ENCODE measurements at regions not wholly inside any gene's neighbourhood (a gene's known extent, or its start where the extent isn't known, plus 50 kb on each side); places are given as distances from the start of the nearest gene placed in this dataset.

DNA sequence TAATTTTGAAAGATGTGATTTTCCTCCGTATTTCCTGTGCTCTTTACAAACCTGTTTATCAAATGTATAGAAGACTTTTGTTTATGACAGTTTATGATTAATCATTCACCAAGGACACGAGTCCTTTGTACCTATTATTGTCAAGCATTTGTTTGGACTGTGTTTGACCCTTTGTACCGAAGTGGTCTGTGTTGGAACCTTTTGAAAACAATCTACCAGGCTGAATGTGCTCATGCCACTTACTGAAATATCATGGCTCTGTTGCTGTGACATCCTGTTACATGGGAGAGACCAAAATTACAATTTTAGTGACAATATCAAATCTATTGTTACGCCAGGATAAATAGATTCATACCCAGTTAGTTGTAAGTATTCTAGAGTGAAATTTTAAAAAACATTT is 193.6 kb downstream of the IRS2 start:
- no peaks in the 10 kb centered on the region for H3K4me1 ChIP-seq (ENCODE audit: insufficient read depth, low read length)
- H3K4ac ChIP-seq (ENCODE audit: low read depth, low read length) = no peak overlapping the region
- H4K8ac ChIP-seq (replicated peaks; ENCODE audit: insufficient read length, low read depth, low read length) = no peak overlapping the region
- no peak overlapping the region for H2AFZ ChIP-seq (ENCODE audit: low read length)
- TF ChIP-seq, protein P1, sequence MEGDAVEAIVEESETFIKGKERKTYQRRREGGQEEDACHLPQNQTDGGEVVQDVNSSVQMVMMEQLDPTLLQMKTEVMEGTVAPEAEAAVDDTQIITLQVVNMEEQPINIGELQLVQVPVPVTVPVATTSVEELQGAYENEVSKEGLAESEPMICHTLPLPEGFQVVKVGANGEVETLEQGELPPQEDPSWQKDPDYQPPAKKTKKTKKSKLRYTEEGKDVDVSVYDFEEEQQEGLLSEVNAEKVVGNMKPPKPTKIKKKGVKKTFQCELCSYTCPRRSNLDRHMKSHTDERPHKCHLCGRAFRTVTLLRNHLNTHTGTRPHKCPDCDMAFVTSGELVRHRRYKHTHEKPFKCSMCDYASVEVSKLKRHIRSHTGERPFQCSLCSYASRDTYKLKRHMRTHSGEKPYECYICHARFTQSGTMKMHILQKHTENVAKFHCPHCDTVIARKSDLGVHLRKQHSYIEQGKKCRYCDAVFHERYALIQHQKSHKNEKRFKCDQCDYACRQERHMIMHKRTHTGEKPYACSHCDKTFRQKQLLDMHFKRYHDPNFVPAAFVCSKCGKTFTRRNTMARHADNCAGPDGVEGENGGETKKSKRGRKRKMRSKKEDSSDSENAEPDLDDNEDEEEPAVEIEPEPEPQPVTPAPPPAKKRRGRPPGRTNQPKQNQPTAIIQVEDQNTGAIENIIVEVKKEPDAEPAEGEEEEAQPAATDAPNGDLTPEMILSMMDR (conservative IDR thresholded peaks at IDR 0.05) = no peak
- H3K9me3 Mint-ChIP-seq = no peaks in the 10 kb centered on the region
- H4K5ac ChIP-seq (ENCODE audit: insufficient read length, low read depth, low read length) = no peak overlapping the region
- H4K91ac ChIP-seq (ENCODE audit: insufficient read length, low read depth, low read length) = no peak overlapping the region
- no peak overlapping the region for H2BK15ac ChIP-seq (ENCODE audit: low read depth, low read length)
- peaks cover 3 to 4% of the 10 kb centered on the region in 2 experiments; a peak in 2 of 4 replicates for H3K4me1 Mint-ChIP-seq
- WGBS (ENCODE audit: extremely low coverage, insufficient read length, low lambda C conversion rate) = no CpG with 5 or more reads among the region's 4 CpGs
- H2BK5ac ChIP-seq (ENCODE audit: insufficient read length, low read length) = no peak overlapping the region
- no peaks in the 10 kb centered on the region for H3K79me1 ChIP-seq (ENCODE audit: insufficient read depth, low read depth, low read length, poor library complexity, severe bottlenecking)
- no peaks in the 10 kb centered on the region for H3K27me3 Mint-ChIP-seq (ENCODE audit: low read depth)
- H4K20me1 ChIP-seq (ENCODE audit: control insufficient read depth, insufficient read depth, insufficient read length) = no peaks in the 10 kb centered on the region
- H3K9ac ChIP-seq (ENCODE audit: extremely low read depth, insufficient read length, low read length) = no peak overlapping the region
- H3K23me2 ChIP-seq (ENCODE audit: insufficient read length, low read depth, low read length, poor library complexity, severe bottlenecking) = no peaks in the 10 kb centered on the region
- no peaks in the 10 kb centered on the region for H3K79me2 ChIP-seq (ENCODE audit: insufficient read depth, low read length)
- no peak overlapping the region for H3T11ph ChIP-seq (ENCODE audit: low read length)
- H3K36me3 Mint-ChIP-seq (ENCODE audit: insufficient read depth in 1 of 3, low read depth in 3 of 3) = no peaks in the 10 kb centered on the region
- no peak overlapping the region for H3K4me3 Mint-ChIP-seq
- H3K27ac ChIP-seq (ENCODE audit: insufficient read length, low read depth, low read length) = no peak overlapping the region
- no peak overlapping the region for H2BK120ac ChIP-seq (ENCODE audit: low read depth, low read length, poor library complexity, severe bottlenecking)
- H3K27ac Mint-ChIP-seq = no peak overlapping the region
- no peak overlapping the region for H3K56ac ChIP-seq (ENCODE audit: insufficient read length, low read depth, low read length)
- no peak overlapping the region for H3K4me2 ChIP-seq (ENCODE audit: insufficient read depth, insufficient read length, low read length)
- no peak overlapping the region for H2AK5ac ChIP-seq (ENCODE audit: insufficient read length, low read length)
- H3K18ac ChIP-seq (ENCODE audit: insufficient read length, low read depth, low read length) = no peak overlapping the region
- no peaks in the 10 kb centered on the region for H3K9me3 ChIP-seq (ENCODE audit: control insufficient read depth, low read depth, low read length)
- DNase-seq = no peak
- no peak overlapping the region for H3K23ac ChIP-seq (ENCODE audit: insufficient read length, low read depth, low read length)
- no peak overlapping the region for H2BK20ac ChIP-seq (ENCODE audit: low read depth, low read length, poor library complexity, severe bottlenecking)
- no peak overlapping the region for H3K14ac ChIP-seq (ENCODE audit: insufficient read depth, low read length)
- H3K27me3 ChIP-seq (ENCODE audit: insufficient read depth, low read length) = no peaks in the 10 kb centered on the region
- no peak overlapping the region for H2BK12ac ChIP-seq (ENCODE audit: insufficient read length, low read depth, low read length)

Measured in H9 (cell line).